Frontal cortex (tissue), 3 donors: ENCODE measurements at regions not wholly inside any gene's neighbourhood (a gene's known extent, or its start where the extent isn't known, plus 50 kb on each side); places are given as distances from the start of the nearest gene placed in this dataset.
"Not testable (repeated sequence)": the region's sequence is repeated elsewhere in the genome, so short reads cannot be mapped to it uniquely, and the experiment has no call there.

Source experiments
- DNase-seq, 2 donors: peaks; one replicate each; pipeline ENCODE4 v3.0.0; 2012; ENCODE audit warnings: low spot score in 2 of 2
- FAIRE-seq: peaks from 2 replicates; lab custom pipeline; 2012; peaks lifted over from hg19 to GRCh38; lab: Jason Lieb, UNC
- donor health status: control.
- donor health status: control.
- donor health status: control.

DNA sequence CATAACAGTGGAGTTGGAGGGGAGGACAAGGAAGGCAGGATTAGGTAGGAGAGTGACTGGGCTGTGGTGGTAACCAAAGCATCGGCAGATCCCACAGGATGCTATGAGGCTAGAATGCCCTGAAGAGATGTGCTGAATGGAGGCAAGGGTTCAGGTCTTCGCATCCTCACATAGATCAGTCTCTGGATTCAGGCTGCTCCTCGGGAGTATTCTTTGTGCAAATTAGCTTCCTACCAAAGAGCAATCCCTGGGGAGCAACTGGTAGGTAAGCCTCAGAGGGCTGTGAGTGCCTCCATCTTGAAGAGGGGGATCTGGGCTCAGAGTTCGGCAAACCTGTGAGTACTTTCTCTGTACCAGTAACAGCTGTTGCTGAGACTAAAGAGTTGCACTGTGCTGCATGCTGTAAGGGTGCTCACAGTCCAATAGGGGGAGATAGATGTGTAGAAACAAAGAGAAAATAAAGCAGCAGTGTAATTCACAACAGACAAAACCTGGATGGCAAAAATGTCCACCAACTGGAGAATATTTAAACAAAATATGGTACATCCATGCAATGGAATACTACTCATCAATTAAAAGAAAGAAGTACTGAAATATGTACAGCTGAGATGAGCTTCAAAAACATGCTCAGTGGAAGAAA is 322.4 kb upstream of the DEPDC1 start:
- no peak for FAIRE-seq
- DNase-seq = no peak

DNA sequence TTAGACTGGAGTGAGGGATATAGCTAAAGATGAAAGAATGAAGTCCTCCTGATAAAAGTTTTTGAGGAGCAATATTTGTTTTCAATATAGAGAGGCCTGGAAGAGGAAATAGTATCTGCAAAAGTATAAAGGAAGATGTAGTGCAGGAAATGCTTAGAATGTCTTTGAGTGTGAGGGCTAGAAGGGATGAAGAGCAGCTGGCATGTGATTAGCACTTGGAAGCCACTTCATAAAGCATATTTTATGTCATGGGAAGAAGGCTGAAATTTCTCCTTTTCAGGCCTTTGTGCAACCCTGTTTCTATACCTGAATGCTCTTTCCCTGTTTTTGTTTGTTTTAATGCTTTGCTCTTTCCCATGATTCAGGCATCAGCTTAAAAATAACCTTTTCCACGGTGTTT is 323.3 kb upstream of the DEPDC1 start:
- FAIRE-seq = no peak
- no peak for DNase-seq

DNA sequence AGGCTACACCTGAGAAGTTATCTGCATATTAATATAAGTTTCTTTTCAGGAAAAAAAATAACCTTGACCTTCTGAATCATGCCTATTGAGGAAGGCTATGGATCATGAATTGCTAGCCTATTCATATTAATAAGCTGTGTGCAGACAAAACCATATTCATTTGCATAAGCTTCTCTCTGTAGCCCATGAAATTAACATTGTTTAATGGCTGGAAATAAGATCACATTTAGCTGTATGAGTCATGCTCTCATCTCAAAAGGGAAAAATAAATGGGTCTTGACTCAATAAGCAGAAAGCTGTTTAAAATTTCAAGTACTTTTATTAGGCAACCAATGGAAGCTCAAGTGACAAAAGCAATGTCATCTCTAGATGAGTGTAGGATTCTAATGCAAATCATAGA is 330.0 kb upstream of the DEPDC1 start:
- FAIRE-seq = no peak
- no peak for DNase-seq

DNA sequence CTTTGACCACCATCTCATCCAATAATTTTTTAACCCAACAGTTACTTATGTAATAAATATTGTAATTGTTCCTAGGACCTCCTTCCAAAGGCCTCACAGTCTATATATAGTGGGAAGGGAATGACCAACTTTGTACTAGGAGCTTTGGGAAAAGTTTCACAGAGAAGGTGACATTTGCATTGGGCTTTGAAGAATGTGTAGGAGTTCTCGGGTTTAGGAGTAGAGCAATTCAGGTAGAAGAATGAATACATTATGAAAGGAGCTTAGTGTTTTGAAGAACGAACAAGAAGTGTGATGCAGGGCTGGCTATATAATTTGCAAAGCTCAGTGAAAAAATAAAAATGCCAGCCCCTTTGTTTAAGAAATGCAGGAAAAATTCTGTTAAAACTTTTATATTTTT is 330.4 kb upstream of the DEPDC1 start:
- DNase-seq (no peak), FAIRE-seq (no peak)

DNA sequence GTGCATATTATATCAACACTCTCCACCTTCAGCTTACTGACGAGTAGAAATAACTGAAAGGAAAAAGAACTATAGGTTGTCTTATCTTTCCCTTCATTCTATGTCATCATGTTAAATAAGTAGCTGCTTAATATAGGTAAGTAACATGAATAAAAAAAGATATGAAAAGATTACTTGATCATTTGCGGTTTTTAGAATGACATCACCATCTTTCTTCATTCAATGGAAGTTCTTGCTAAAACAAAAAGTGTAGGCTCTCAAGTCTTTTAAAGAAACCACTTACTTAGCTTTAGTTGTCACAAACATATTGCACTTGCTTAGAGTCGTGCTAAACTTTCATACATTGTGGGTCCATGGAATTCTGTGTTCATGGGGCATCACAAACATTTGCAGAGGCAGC is 331.1 kb upstream of the DEPDC1 start:
- FAIRE-seq (no peak), DNase-seq (no peak)

DNA sequence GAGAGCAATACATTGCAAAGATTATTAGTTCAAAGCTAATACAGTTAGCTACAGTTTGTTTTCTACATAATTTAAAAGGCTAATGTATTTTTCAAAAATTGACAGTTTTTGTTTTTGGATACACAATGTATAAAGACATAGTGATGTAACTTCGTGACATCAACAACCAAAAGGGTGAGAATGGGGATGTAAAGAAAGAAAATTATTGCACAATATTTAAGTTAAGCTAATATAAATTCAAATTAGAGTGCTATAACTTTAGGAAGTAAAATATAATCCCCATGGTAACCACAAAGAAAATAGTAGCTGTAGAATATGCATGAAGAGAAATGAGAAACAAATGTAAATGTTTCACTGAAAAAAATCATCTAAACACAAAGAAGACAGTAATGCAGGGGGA is 334.4 kb upstream of the DEPDC1 start:
- no peak for DNase-seq
- no peak for FAIRE-seq

DNA sequence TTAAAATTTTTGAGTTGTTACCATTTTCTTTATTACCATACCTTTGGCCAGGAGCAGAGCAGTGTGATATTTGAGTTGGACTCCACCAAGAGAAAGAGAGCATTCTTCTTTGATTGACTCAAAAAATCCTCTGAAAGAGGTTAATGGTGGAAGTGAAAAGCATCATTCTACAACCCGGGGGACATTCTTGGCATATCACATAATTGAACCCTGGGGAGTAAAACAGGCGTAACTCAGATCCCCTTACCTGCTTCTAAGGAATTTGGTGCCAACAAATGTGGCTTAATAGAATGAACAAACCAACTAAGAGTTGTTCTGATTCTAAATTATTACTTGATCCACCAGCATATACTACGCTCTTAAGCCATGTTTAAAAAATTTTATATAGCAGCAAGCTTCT is 351.1 kb upstream of the DEPDC1 start:
- DNase-seq = no peak
- FAIRE-seq = no peak

DNA sequence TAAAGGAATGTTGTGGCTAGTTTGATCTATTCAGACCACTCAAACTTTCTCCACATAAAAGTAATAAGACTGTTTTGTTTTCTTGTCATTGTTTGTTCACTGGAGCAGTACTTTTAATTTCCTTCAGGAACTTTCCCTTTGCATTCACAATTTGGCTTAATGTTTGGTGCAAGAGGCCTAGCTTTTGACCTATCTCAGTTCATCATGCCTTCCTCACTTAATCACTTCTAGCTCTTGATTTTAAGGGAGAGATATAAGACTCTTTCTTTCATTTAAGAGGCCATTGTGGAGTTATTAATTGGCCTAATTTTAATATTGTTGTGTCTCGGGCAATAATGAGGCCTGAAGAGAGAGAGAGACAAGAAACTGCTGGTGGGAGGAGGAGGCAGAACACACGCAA is 371.7 kb upstream of the DEPDC1 start:
- no peak for DNase-seq
- no peak for FAIRE-seq

DNA sequence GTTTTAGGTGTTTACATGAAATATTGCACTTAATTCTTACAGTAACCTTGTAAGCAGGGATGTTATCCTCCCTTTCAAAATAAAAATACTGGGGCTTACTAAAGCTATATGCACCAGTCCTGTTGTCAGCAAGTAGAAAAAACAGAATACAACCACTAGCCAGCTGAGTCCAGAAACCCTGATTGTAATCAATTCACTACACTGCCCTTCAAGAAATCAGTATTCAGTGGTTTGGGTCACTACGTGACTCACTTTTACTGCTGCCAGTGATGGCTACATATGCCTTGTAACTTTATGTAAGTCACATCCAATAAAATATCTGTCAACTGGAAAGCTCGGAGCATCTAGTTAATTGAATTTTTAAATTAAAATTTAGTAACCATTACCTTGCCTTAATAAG is 376.3 kb upstream of the DEPDC1 start:
- DNase-seq (no peak), FAIRE-seq (no peak)

DNA sequence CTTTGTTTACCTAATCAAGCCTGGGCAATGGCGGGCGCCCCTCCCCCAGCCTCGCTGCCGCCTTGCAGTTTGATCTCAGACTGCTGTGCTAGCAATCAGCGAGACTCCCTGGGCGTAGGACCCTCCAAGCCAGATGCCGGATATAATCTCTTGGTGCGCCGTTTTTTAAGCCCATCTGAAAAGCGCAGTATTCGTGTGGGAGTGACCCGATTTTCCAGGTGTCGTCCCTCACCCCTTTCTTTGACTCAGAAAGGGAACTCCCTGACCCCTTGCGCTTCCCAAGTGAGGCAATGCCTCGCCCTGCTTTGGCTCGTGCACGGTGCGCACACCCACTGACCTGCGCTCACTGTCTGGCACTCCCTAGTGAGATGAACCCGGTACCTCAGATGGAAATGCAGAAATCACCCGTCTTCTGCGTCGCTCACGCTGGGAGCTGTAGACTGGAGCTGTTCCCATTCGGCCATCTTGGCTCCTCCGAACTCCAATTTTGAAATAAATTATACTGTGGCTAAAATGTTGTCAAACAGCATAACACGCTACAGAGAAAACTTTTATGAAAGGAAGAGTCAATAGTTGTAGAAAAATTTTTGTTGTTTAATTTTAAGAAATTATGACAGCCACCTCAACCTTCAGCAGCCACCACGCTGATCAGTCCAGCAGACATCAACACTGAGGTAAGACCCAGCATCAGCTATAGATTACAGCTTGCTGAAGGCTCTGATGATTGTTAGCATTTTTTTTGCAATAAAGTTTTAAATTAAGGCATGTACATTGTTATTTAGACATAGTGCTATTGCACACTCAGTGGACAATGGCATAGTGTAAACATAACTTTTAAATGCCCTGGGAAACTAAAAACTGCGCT is 384.7 kb upstream of the DEPDC1 start:
- not testable (repeated sequence) for FAIRE-seq, DNase-seq

DNA sequence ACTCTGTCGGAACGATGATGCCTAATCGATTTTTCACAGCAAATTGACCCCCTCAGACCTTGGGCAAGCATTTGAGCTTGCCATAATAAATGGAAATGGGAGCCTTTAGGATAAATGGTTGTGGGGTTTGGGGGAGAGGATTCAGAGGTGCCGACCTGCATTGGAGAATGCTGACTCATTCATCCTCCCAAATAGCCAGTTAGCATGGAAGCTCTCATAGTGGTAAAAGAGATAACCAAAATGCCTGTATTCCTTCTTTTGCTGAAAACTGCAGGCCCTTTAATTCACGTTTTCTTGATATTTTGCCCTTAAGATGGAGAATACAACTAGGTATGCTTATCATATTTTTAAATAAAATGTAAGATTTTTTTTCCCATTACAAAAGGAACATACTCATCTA is 392.6 kb upstream of the DEPDC1 start:
- FAIRE-seq (no peak), DNase-seq (no peak)

DNA sequence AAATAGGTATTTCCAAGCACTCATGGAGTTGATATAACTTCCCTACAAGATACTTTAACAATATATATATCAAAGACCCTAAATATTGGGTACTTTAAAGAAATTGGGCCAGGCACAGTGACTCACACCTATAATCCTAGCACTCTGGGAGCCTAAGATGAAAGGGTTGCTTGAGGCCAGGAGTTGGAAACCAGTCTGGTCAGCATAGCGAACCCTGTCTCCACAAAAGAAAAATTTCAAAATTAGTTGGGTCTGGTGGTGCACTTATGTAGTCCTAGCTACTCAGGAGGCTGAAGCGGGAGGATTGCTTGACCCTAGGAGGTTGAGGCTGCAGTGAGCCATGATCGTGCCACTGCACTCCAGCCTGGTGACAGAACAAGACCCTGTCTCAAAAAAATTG is 393.9 kb upstream of the DEPDC1 start:
- DNase-seq = no peak
- no peak for FAIRE-seq

DNA sequence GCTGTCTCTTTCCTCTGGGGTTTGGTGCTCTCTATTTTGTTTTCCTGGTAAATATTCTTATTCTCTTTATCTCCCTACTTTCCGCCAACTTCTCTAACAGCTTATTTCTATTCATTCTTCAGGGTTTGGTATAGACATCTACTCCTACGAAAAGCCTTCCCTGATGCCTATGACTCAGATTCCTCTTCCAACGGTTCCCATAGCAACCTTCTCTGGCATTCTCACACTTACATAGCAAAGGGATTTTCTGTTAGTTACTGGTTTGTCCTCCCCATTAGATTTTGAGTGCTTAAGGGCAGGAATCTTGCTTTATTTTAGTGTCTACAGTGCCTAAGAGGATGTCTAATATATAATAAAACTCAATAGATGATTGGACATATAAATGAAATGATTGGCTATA is 407.6 kb upstream of the DEPDC1 start:
- DNase-seq (no peak), FAIRE-seq (no peak)

DNA sequence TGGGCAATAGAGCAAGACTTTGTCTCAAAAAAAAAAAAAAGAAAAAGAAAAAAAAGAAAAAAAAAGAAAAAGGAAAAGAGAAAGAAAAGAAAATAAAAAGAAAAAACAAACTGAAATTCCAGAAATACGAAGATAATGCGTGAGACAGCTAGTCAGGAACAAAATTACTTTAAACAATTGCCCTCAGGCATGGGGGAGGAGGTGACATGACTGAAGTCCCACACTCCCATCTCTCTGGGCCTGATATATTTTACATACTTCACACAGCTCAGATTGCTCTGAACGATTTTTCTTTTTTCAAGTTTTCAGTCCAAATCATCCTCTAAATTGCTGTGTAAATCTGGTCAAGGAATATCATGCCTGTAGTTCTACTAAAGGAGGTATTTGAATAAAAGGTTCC is 409.5 kb upstream of the DEPDC1 start:
- FAIRE-seq (no peak), DNase-seq (no peak)

DNA sequence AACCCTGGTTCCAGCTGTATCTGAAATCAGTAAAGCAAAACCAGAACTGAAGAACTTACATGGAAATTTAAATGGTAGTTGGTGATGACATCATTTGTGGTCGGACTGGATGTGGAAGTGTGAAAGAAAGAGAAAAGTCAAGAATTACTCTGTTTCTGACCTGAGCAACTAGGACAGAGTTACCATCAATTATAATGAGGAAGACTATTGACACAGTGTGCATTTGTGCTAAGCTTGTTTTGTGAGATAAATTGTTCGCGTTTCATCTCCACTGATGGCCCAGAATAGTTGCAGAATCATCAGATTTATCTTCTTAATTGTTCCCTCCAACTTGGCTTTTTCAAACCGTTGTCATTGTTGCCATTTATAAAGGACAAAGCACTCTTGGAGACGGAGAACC is 410.6 kb upstream of the DEPDC1 start:
- FAIRE-seq (no peak), DNase-seq (no peak)

DNA sequence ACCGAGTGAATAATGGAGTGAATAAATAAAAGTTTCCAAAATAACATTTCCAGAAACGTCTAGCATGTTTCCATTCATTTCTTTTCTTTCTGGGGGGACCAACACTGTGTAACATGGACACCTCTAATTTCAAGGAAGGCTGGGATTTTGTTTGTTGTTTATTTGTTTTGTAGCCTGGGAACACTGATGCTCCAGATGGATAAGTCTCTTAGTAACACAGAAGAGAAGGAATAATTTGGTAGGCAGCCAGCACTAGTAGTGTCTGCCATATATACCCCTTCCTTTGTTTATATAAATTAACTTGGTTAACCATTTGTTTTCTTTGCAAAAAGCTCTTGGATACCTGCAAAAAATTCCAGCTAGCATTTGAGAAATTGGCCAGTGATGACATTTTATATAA is 411.4 kb upstream of the DEPDC1 start:
- DNase-seq (no peak), FAIRE-seq (no peak)

DNA sequence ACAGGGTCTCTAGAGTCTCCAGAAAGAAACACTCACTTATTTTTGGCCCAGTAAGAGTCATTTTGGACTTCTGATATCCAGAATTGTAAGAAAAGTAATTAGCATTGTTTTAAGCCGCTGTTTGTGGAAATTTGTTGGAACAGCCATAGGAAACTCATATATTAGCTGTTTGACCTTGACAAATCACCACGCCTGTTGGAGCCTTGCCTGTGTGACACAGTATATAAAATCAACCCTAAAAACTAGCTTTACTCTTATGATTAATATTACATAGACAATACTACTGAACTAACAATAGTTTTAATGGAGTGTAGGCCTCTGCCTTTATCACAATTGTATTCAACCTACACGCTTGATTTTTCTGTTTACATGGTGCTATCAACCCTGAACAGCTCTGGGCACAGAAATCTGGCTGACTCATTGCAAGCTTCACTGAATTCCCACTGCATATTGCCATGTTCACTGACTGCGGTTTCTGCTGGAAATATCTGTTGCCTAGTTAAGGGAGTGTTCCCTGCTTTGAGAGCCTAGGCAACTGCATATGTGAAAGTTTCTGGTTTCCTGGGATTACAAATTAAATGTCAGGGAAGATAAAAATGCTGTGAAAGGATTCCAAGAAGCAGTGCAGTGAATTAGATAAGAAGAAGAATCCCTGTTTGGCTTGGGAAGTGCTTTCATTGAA is 419.5 kb upstream of the DEPDC1 start:
- DNase-seq = peak in 1 of 2 donors; percentile 16
- no peak for FAIRE-seq

DNA sequence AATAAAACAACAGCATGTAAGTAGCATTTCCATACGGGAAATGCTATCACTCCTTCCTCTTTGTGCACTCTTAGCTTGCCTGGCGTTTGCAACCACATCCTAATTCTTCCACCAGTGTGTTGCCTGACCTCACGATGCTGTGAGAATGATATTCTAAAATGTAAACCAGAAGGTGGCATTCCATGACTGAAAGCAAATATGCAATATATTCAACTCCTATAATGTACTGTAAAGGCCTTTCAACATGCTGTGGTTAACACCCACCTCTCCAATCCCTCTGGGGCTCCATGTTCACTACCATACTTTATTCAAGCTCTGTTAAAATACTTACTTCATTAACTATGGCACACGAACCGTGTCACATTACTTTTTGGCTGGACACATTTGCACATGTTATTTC is 420.6 kb upstream of the DEPDC1 start:
- FAIRE-seq (no peak), DNase-seq (no peak)

DNA sequence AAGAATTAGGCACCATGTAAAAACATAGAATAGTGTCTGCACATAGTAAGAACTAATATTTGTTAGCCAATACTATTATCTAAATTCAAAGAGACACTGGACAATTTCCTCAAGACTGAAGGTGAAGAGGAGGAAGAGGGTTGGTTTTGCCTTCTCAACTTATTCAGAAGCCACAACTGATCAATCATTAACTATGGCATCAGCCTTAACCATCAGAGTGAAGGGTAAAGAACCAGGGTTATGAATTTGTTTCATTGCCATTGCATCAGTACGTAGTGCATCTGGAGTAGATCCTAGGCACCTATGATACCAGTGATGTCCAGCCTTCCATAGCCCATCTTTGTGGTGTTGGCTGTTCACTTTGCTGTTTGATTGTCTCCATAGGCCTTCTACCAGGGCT is 421.7 kb upstream of the DEPDC1 start:
- DNase-seq = no peak
- no peak for FAIRE-seq

DNA sequence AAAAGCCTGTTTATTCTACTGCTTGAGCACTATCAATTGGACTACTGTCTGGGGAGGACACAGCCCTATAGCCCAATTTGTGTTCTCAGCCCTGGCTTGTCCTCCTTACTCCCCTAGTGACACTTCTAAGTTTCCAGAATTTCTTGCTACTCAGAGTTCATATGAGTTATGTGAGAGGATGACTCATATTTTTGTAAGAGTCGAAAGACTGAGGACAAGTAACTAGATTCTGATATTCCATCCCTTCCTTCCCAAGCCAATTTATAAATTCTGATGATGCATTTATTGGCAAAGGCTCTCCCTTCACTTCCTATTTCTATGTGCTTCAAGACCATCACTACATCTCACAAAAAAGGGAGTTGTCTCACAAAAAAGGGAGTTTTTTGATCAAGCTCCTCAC is 422.2 kb upstream of the DEPDC1 start:
- DNase-seq (no peak), FAIRE-seq (no peak)

DNA sequence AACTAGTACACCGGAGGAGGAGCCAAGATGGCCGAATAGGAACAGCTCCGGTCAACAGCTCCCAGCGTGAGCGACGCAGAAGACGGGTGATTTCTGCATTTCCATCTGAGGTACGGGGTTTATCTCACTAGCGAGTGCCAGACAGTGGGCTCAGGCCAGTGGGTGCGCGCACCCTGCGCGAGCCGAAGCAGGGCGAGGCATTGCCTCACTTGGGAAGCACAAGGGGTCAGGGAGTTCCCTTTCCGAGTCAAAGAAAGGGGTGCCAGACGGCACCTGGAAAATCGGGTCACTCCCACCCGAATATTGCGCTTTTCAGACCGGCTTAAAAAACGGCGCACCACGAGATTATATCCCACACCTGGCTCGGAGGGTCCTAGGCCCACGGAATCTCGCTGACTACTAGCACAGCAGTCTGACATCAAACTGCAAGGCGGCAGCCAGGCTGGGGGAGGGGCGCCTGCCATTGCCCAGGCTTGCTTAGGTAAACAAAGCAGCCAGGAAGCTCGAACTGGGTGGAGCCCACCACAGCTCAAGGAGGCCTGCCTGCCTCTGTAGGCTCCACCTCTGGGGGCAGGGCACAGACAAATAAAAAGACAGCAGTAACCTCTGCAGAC is 426.7 kb upstream of the DEPDC1 start:
- not testable (repeated sequence) for DNase-seq, FAIRE-seq
